AG04450 (cell line): ENCODE measurements at regions not wholly inside any gene's neighbourhood (a gene's known extent, or its start where the extent isn't known, plus 50 kb on each side); places are given as distances from the start of the nearest gene placed in this dataset.

Source experiments
- CTCF ChIA-PET: fragments of 300-600, 350-600 bp; formaldehyde crosslinking; extraction: SDS; loops from one replicate; lab custom pipeline; 2022; ENCODE audit warnings: antibody characterized with exemption, inconsistent platforms; lab: Charles Lee
- POLR2A ChIA-PET: fragments of 350-600 bp; formaldehyde crosslinking; extraction: SDS; loops from one replicate; lab custom pipeline; 2021; ENCODE audit warnings: antibody characterized with exemption, inconsistent platforms; lab: Yijun Ruan, JAX
- DNase-seq: peaks from one replicate; pipeline ENCODE4 v3.0.0-alpha.2; 2011; ENCODE audit warnings: low read depth, low spot score
- H3K27ac ChIP-seq: one replicate; pipeline ENCODE4 v1.5.1; 2012; ENCODE audit warnings: low read depth, low read length, control low read depth
- H3K27me3 ChIP-seq: one replicate; pipeline ENCODE4 v1.6.0; 2012; ENCODE audit warnings: low read length; ENCODE audit not compliant: control insufficient read depth, insufficient read depth
- H3K4me3 ChIP-seq: 2 replicates; pipeline ENCODE4 v1.5.1; 2011; ENCODE audit warnings: mild to moderate bottlenecking, low read depth, low read length, control low read depth
- H3K9me3 ChIP-seq: 2 replicates; pipeline ENCODE4 v1.5.1; 2012; ENCODE audit warnings: low read length; ENCODE audit not compliant: control insufficient read depth, insufficient read depth
- TF ChIP-seq, protein P1 (sequence below): IDR thresholded peaks from 2 replicates; pipeline ENCODE4 v1.5.1; 2011; ENCODE audit warnings: low read depth, low read length, control low read depth, inconsistent platforms

DNA sequence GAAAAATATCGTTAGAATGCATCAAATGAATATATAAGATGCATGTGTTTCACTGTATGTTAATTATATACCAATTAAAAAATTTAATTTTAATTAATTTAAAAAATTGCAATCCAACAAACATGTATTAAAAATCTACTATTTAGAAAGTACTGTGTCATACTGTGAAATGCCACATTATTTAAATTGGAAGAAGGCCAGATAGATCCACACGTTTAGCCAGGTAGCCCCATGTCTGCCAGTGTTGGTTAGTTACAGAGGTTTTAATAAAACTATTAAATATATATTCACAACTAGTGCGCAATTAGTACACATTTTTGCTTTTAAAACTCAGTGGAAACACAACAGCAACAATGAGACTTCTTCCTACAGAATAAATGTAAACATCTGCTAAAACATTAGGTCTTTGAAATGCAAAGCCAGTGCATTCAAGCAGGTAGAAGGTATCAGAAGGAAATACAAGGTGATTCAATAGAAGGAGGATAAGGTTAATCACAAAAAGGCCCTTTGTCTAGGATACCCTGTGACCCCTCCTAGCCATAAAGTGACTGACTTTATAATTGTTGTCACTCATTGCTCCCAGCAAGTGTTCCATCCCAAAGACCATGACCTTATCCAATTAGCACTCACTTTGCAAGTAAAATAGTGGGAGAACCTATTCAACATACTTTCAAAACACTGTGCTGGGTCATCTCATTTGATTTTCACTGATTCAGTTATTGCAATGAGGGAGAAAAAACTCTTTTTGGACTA, 211.5 kb downstream of the TTLL7 start:
- ChIA-PET CTCF (no interaction called here), POLR2A (no interaction called here)
- Histone ChIP-seq H3K9me3 (no peaks in the 10 kb centered on the region), H3K27ac (no peak overlapping the region), H3K4me3 (no peak overlapping the region), H3K27me3 (no peaks in the 10 kb centered on the region)
- TF ChIP-seq, protein P1, sequence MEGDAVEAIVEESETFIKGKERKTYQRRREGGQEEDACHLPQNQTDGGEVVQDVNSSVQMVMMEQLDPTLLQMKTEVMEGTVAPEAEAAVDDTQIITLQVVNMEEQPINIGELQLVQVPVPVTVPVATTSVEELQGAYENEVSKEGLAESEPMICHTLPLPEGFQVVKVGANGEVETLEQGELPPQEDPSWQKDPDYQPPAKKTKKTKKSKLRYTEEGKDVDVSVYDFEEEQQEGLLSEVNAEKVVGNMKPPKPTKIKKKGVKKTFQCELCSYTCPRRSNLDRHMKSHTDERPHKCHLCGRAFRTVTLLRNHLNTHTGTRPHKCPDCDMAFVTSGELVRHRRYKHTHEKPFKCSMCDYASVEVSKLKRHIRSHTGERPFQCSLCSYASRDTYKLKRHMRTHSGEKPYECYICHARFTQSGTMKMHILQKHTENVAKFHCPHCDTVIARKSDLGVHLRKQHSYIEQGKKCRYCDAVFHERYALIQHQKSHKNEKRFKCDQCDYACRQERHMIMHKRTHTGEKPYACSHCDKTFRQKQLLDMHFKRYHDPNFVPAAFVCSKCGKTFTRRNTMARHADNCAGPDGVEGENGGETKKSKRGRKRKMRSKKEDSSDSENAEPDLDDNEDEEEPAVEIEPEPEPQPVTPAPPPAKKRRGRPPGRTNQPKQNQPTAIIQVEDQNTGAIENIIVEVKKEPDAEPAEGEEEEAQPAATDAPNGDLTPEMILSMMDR, result no peak
- no peak for DNase-seq

DNA sequence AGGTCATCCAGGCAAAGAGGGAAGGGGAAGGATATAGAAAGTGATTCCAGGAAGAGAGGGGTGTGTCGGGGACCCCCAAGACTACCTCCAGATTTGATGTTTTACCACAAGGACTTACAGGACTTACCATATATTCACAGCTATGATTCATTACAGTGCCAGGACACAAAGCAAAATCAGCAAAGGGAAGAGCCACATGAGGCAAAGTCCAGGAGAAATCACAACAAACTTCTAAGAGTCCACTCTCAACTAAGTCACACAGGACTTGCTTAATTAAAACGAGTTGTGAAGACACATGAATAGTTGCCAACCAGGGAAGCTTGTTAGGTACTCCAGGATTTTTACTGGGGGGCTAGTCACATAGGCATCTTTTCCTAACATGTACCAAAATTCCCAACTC, 217.3 kb downstream of the TTLL7 start:
- H3K27ac ChIP-seq, result no peak overlapping the region
- no peaks in the 10 kb centered on the region for H3K27me3 ChIP-seq
- H3K9me3 ChIP-seq, result no peaks in the 10 kb centered on the region
- H3K4me3 ChIP-seq, result no peak overlapping the region
- CTCF ChIA-PET, result no interaction called here
- TF ChIP-seq, protein P1, result no peak
- no peak for DNase-seq
- POLR2A ChIA-PET, result no interaction called here

DNA sequence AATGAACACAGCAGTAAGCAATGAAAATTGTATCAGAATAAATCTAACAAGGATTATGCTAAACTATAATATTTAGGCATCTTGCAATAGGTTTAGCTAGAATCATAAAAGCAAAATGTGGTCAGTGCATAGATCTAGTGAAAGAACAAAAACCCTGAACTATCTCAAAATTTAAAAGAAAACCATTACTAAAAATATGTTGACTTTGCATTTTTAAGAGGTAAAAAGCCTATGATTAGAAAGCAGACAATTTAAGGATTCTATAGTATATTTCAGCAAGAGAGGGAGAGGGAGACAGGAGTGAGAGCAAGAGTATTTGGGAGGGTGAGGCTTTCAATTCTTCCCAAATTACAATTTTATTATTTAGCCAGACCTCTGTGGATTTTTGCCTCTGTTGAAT, 219.4 kb downstream of the TTLL7 start:
- ChIA-PET POLR2A (no interaction called here), CTCF (no interaction called here)
- Histone ChIP-seq H3K4me3 (no peak overlapping the region), H3K27ac (no peak overlapping the region), H3K27me3 (no peaks in the 10 kb centered on the region), H3K9me3 (no peaks in the 10 kb centered on the region)
- TF ChIP-seq, protein P1, result no peak
- no peak for DNase-seq

DNA sequence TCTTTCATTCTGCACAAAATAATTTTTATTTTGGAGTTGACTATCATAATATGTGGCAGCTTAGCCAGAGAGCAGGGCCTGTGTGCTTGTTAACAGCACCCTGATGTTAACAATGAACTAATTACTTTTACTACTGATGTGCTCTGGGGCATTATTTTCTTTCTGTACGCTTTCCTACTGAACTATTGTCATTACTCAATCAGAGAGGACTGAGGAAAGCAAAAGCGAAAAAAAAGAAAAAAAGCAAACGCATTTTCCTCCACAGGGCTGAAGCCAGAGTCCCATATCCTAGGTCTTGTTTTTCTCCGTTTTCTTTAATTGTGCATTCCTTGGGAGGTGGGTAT, 221.2 kb downstream of the TTLL7 start:
- ChIA-PET CTCF (no interaction called here), POLR2A (no interaction called here)
- no peak for DNase-seq
- Histone ChIP-seq H3K4me3 (no peak overlapping the region), H3K9me3 (no peaks in the 10 kb centered on the region), H3K27me3 (no peaks in the 10 kb centered on the region), H3K27ac (no peak overlapping the region)
- TF ChIP-seq, protein P1, result no peak

DNA sequence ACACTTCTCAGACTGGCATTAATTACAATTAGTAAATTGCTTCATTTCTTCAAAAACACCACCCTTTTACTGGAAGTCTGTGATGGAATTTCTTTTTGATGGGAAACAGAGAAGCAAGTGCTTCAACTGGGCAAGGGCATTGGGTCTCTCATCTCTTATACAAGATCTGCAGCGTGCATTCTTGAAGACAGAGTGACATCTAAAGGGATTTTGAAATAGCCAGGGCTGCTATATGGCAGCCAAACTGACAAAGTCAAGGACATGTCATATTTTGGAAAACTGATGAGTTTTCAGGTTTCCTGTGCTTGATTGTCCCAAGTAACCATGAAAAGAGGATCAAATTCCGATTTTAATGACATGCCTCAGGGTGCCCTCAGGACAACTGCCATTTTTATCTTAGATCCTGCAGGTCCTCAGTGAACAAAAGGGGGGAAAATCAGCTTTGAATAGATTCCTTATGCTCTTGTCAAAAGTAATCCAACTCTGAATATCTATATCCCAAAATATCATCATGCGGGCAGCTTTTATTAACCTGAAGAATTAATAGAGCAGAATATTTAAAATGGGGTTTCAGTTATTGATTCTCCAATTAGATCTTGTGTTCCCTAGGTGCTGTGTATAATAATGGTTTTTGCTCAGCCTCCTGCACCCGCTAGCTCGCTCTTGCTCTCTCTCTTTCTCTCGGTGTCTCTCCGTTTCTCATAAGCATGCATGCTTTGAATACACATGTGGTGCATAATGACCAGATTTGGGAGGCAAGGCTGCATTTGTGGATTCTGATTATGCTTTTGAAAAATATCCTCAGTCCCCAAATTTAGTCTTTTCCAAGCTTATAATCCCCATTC, 221.8 kb downstream of the TTLL7 start:
- ChIA-PET POLR2A (no interaction called here), CTCF (no interaction called here)
- DNase-seq, result no peak

More for the DNA sequence above, 221.8 kb downstream of the TTLL7 start:
- TF ChIP-seq, protein P1, result no peak
- H3K27me3 ChIP-seq, result no peaks in the 10 kb centered on the region
- no peak overlapping the region for H3K4me3 ChIP-seq
- no peaks in the 10 kb centered on the region for H3K9me3 ChIP-seq
- no peak overlapping the region for H3K27ac ChIP-seq
